Neural progenitor cell (in vitro differentiated cells): ENCODE measurements at regions not wholly inside any gene's neighbourhood (a gene's known extent, or its start where the extent isn't known, plus 50 kb on each side); places are given as distances from the start of the nearest gene placed in this dataset.

Experiments used
- DNase-seq: peaks from one replicate; pipeline ENCODE4 v3.0.0-alpha.2; 2016; ENCODE audit warnings: low spot score
- H2AFZ ChIP-seq: fragments of 200-600 bp; sonication (generic); replicated peaks from 2 replicates; pipeline ENCODE4 v1.6.1; 2016; ENCODE audit warnings: antibody characterized with exemption
- H3F3A ChIP-seq: fragments of 200-600 bp; sonication (generic); 2 replicates; pipeline ENCODE4 v1.6.1; 2016; ENCODE audit warnings: antibody characterized with exemption, low read depth
- H3K27ac ChIP-seq: fragments of 200-600 bp; sonication (generic); 2 replicates; pipeline ENCODE4 v1.5.1; 2016; ENCODE audit warnings: mild to moderate bottlenecking
- H3K27me3 ChIP-seq: fragments of 200-600 bp; sonication (generic); 2 replicates; pipeline ENCODE4 v1.6.1; 2016; ENCODE audit warnings: mild to moderate bottlenecking, moderate library complexity
- H3K36me3 ChIP-seq: fragments of 200-600 bp; sonication (generic); 2 replicates; pipeline ENCODE4 v1.5.1; 2016
- H3K4me1 ChIP-seq: fragments of 200-600 bp; sonication (generic); 2 replicates; pipeline ENCODE4 v1.6.1; 2016; ENCODE audit warnings: mixed run types
- H3K4me2 ChIP-seq: fragments of 200-600 bp; sonication (generic); 2 replicates; pipeline ENCODE4 v1.6.1; 2016
- H3K4me3 ChIP-seq: fragments of 200-600 bp; sonication (generic); 2 replicates; pipeline ENCODE4 v1.5.1; 2016
- H3K79me2 ChIP-seq: fragments of 200-600 bp; sonication (generic); 2 replicates; pipeline ENCODE4 v1.6.1; 2016; ENCODE audit warnings: low read depth
- H3K9ac ChIP-seq: fragments of 200-600 bp; sonication (generic); 2 replicates; pipeline ENCODE4 v1.6.1; 2016
- H3K9me3 ChIP-seq: fragments of 200-600 bp; sonication (generic); 2 replicates; pipeline ENCODE4 v1.5.1; 2016; ENCODE audit warnings: low read depth
- H4K20me1 ChIP-seq: fragments of 200-600 bp; sonication (generic); 2 replicates; pipeline ENCODE4 v1.6.1; 2016; ENCODE audit warnings: low read depth
- H3K27ac Mint-ChIP-seq: 3 replicates; pipeline ENCODE4 v1.8.0; 2021; ENCODE audit warnings: mixed read lengths
- H3K27me3 Mint-ChIP-seq: 2 replicates; pipeline ENCODE4 v1.8.0; 2022; ENCODE audit warnings: low read depth, mild to moderate bottlenecking, inconsistent platforms, moderate library complexity, mixed read lengths; ENCODE audit not compliant: insufficient read depth
- H3K36me3 Mint-ChIP-seq: 3 replicates; pipeline ENCODE4 v1.8.0; 2021; ENCODE audit warnings: mixed read lengths
- H3K4me1 Mint-ChIP-seq: 3 replicates; pipeline ENCODE4 v1.8.0; 2021; ENCODE audit warnings: mixed read lengths
- H3K4me3 Mint-ChIP-seq: 3 replicates; pipeline ENCODE4 v1.8.0; 2021; ENCODE audit warnings: mild to moderate bottlenecking, moderate library complexity, mixed read lengths
- H3K9me3 Mint-ChIP-seq: 3 replicates; pipeline ENCODE4 v1.8.0; 2020; ENCODE audit warnings: mixed read lengths
- CTCF ChIP-seq: fragments of 200-600 bp; sonication (generic); IDR thresholded peaks from 2 replicates; pipeline ENCODE4 v1.5.1; 2017; ENCODE audit warnings: antibody characterized with exemption, mild to moderate bottlenecking
- EZH2 ChIP-seq: fragments of 200-600 bp; sonication (generic); IDR thresholded peaks from 2 replicates; pipeline ENCODE4 v1.6.1; 2017; ENCODE audit warnings: antibody characterized with exemption, mild to moderate bottlenecking, moderate library complexity
- EZH2phosphoT487 ChIP-seq: fragments of 200-600 bp; sonication (generic); IDR thresholded peaks from 2 replicates; pipeline ENCODE4 v1.6.1; 2017; ENCODE audit warnings: antibody characterized with exemption

GRCh38 chr2:130258356-130258755, 60.1 kb upstream of the TUBA3E start:
- Mint-ChIP-seq H3K36me3 (no peaks in the 10 kb centered on the region), H3K4me1 (peaks cover 24% of the 10 kb centered on the region), H3K9me3 (no peaks in the 10 kb centered on the region), H3K27ac (no peak overlapping the region), H3K4me3 (no peak overlapping the region), H3K27me3 (peaks cover 2% of the 10 kb centered on the region)
- no peak overlapping the region for H3K4me2 ChIP-seq
- DNase-seq = no peak
- no peak overlapping the region for H3K9ac ChIP-seq
- H3K9me3 ChIP-seq = no peaks in the 10 kb centered on the region
- H2AFZ ChIP-seq = peak overlapping the region; percentile 55
- no peak overlapping the region for H3K27ac ChIP-seq
- H3K4me3 ChIP-seq = no peak overlapping the region
- no peaks in the 10 kb centered on the region for H3F3A ChIP-seq
- no peak for TF ChIP-seq EZH2phosphoT487
- no peak for TF ChIP-seq EZH2
- no peak for TF ChIP-seq CTCF
- H3K4me1 ChIP-seq = peaks cover 22% of the 10 kb centered on the region
- H3K36me3 ChIP-seq = no peaks in the 10 kb centered on the region
- H4K20me1 ChIP-seq = no peaks in the 10 kb centered on the region
- no peaks in the 10 kb centered on the region for H3K27me3 ChIP-seq
- no peaks in the 10 kb centered on the region for H3K79me2 ChIP-seq

GRCh38 chr2:130252880-130253645, 54.8 kb upstream of the TUBA3E start:
- Histone ChIP-seq H4K20me1 (no peaks in the 10 kb centered on the region), H3F3A (no peaks in the 10 kb centered on the region), H3K79me2 (no peaks in the 10 kb centered on the region), H3K4me3 (no peak overlapping the region), H2AFZ (no peak overlapping the region), H3K27me3 (no peaks in the 10 kb centered on the region), H3K36me3 (no peaks in the 10 kb centered on the region), H3K9me3 (no peaks in the 10 kb centered on the region), H3K9ac (no peak overlapping the region), H3K27ac (no peak overlapping the region), H3K4me2 (no peak overlapping the region), H3K4me1 (peaks cover 5% of the 10 kb centered on the region)
- no peak for DNase-seq
- peaks cover 3% of the 10 kb centered on the region for H3K4me1 Mint-ChIP-seq
- H3K9me3 Mint-ChIP-seq = no peaks in the 10 kb centered on the region
- no peaks in the 10 kb centered on the region for H3K36me3 Mint-ChIP-seq
- H3K4me3 Mint-ChIP-seq = no peak overlapping the region
- no peak for TF ChIP-seq EZH2phosphoT487
- no peak for TF ChIP-seq EZH2
- TF ChIP-seq CTCF = no peak
- H3K27ac Mint-ChIP-seq = no peak overlapping the region
- H3K27me3 Mint-ChIP-seq = peaks cover 2% of the 10 kb centered on the region

- Histone ChIP-seq H3K4me2 (no peak overlapping the region), H3K9ac (no peak overlapping the region), H3K27ac (no peak overlapping the region), H3K4me3 (no peak overlapping the region), H4K20me1 (no peaks in the 10 kb centered on the region), H3K36me3 (no peaks in the 10 kb centered on the region), H3K4me1 (peaks cover 5% of the 10 kb centered on the region), H3K79me2 (no peaks in the 10 kb centered on the region), H3F3A (no peaks in the 10 kb centered on the region), H3K9me3 (no peaks in the 10 kb centered on the region), H3K27me3 (no peaks in the 10 kb centered on the region), H2AFZ (no peak overlapping the region)
- Mint-ChIP-seq H3K27ac (no peak overlapping the region), H3K9me3 (no peaks in the 10 kb centered on the region), H3K27me3 (peaks cover 2% of the 10 kb centered on the region), H3K4me1 (no peaks in the 10 kb centered on the region), H3K4me3 (no peak overlapping the region), H3K36me3 (no peaks in the 10 kb centered on the region)
- TF ChIP-seq EZH2 = no peak
- no peak for TF ChIP-seq CTCF
- no peak for TF ChIP-seq EZH2phosphoT487
- DNase-seq = no peak
Observed at GRCh38 chr2:130251873-130252620, 53.8 kb upstream of the TUBA3E start.
